Adipocyte (in vitro differentiated cells): ENCODE measurements at regions not wholly inside any gene's neighbourhood (a gene's known extent, or its start where the extent isn't known, plus 50 kb on each side); places are given as distances from the start of the nearest gene placed in this dataset.
A peak's percentile ranks its signal among the peaks of the same experiment; 100 is the strongest.

Source experiments
- DNase-seq: peaks from one replicate; pipeline ENCODE4 v3.0.0-alpha.2; 2015; ENCODE audit warnings: low read depth
- H3K27me3 ChIP-seq: replicated peaks from 2 replicates; pipeline ENCODE4 v1.7.0; 2013; ENCODE audit warnings: mild to moderate bottlenecking, low read length, moderate library complexity; ENCODE audit not compliant: control insufficient read depth, insufficient read depth
- H3K36me3 ChIP-seq: 2 replicates; pipeline ENCODE4 v1.7.0; 2013; ENCODE audit warnings: low read length, mild to moderate bottlenecking, moderate library complexity; ENCODE audit not compliant: control insufficient read depth, insufficient read depth, severe bottlenecking
- H3K4me1 ChIP-seq: 2 replicates; pipeline ENCODE4 v1.7.0; 2013; ENCODE audit warnings: mild to moderate bottlenecking, low read length, moderate library complexity; ENCODE audit not compliant: control insufficient read depth, insufficient read depth
- H3K4me3 ChIP-seq: 2 replicates; pipeline ENCODE4 v1.7.0; 2013; ENCODE audit warnings: mild to moderate bottlenecking, low read length, moderate library complexity
- H3K9ac ChIP-seq: 2 replicates; pipeline ENCODE4 v1.7.0; 2013; ENCODE audit warnings: mild to moderate bottlenecking, low read length, moderate library complexity
- H3K9me3 ChIP-seq: 2 replicates; pipeline ENCODE4 v1.7.0; 2013; ENCODE audit warnings: mild to moderate bottlenecking, low read length, moderate library complexity; ENCODE audit not compliant: control insufficient read depth

- Histone ChIP-seq H3K36me3 (no peaks in the 10 kb centered on the region), H3K9ac (no peak overlapping the region), H3K4me3 (no peak overlapping the region), H3K27me3 (peaks cover 3% of the 10 kb centered on the region), H3K4me1 (no peaks in the 10 kb centered on the region), H3K9me3 (no peaks in the 10 kb centered on the region)
- no peak for DNase-seq
Observed at GRCh38 chr10:86597306-86597705, 57.0 kb upstream of the OPN4 start.

- no peaks in the 10 kb centered on the region for H3K36me3 ChIP-seq
- peaks cover 8% of the 10 kb centered on the region for H3K27me3 ChIP-seq
- H3K9me3 ChIP-seq, result no peaks in the 10 kb centered on the region
- no peaks in the 10 kb centered on the region for H3K4me1 ChIP-seq
- no peak for DNase-seq
- H3K4me3 ChIP-seq, result no peak overlapping the region
- no peak overlapping the region for H3K9ac ChIP-seq
Observed at GRCh38 chr10:86598151-86598550, 56.2 kb upstream of the OPN4 start.

GRCh38 chr10:86599041-86599440, 55.3 kb upstream of the OPN4 start:
- H3K27me3 ChIP-seq, result peaks cover 8% of the 10 kb centered on the region

GRCh38 chr10:86599729-86600128, 54.6 kb upstream of the OPN4 start:
- no peaks in the 10 kb centered on the region for H3K4me1 ChIP-seq
- peaks cover 8% of the 10 kb centered on the region for H3K27me3 ChIP-seq
- no peak for DNase-seq
- no peak overlapping the region for H3K9ac ChIP-seq
- no peak overlapping the region for H3K4me3 ChIP-seq
- no peaks in the 10 kb centered on the region for H3K36me3 ChIP-seq
- H3K9me3 ChIP-seq, result no peaks in the 10 kb centered on the region

More at GRCh38 chr10:86599041-86599440, 55.3 kb upstream of the OPN4 start:
- Histone ChIP-seq H3K4me1 (no peaks in the 10 kb centered on the region), H3K4me3 (no peak overlapping the region), H3K36me3 (no peaks in the 10 kb centered on the region), H3K9me3 (no peaks in the 10 kb centered on the region), H3K9ac (no peak overlapping the region)
- DNase-seq, result no peak

- Histone ChIP-seq H3K27me3 (peaks cover 8% of the 10 kb centered on the region), H3K9ac (no peak overlapping the region), H3K4me1 (no peaks in the 10 kb centered on the region), H3K36me3 (no peaks in the 10 kb centered on the region), H3K4me3 (no peak overlapping the region), H3K9me3 (peaks cover 2% of the 10 kb centered on the region)
- DNase-seq, result no peak
Observed at GRCh38 chr10:86600296-86600695, 54.1 kb upstream of the OPN4 start.

GRCh38 chr10:86601956-86602602, 52.3 kb upstream of the OPN4 start:
- no peak for DNase-seq
- H3K36me3 ChIP-seq, result no peaks in the 10 kb centered on the region
- no peaks in the 10 kb centered on the region for H3K4me1 ChIP-seq
- H3K9me3 ChIP-seq, result peaks cover 14% of the 10 kb centered on the region
- H3K4me3 ChIP-seq, result no peak overlapping the region
- H3K27me3 ChIP-seq, result peaks cover 8% of the 10 kb centered on the region
- H3K9ac ChIP-seq, result no peak overlapping the region

GRCh38 chr10:86603256-86603655, 51.1 kb upstream of the OPN4 start:
- Histone ChIP-seq H3K4me3 (no peak overlapping the region), H3K36me3 (no peaks in the 10 kb centered on the region)
- DNase-seq, result peak; percentile 16

More at GRCh38 chr10:86603256-86603655, 51.1 kb upstream of the OPN4 start:
- Histone ChIP-seq H3K9ac (no peak overlapping the region), H3K9me3 (peaks cover 24% of the 10 kb centered on the region), H3K27me3 (peaks cover 8% of the 10 kb centered on the region), H3K4me1 (no peaks in the 10 kb centered on the region)
